ENCODE measurements at regions not wholly inside any gene's neighbourhood (a gene's known extent, or its start where the extent isn't known, plus 50 kb on each side); places are given as distances from the start of the nearest gene placed in this dataset. TPM values are rescaled to one million over a fixed set of nuclear protein-coding genes. Genes with fewer than 3 reads are reported as not detected.

GRCh38 chr20:7829776-7830175, 110.5 kb downstream of the HAO1 start:
- no peak for DNase-seq
- Mint-ChIP-seq H3K4me1 (ENCODE audit: low read depth) (no peaks in the 10 kb centered on the region; the same call in 1 of the 2 replicates), H3K36me3 (ENCODE audit: low read depth) (no peaks in the 10 kb centered on the region; the same call in 1 of the 2 replicates), H3K4me3 (no peak overlapping the region), H3K27me3 (ENCODE audit: insufficient read depth) (peaks cover 2% of the 10 kb centered on the region), H3K9me3 (peaks cover 8% of the 10 kb centered on the region), H3K27ac (no peak overlapping the region)
- TF ChIP-seq, protein P1, sequence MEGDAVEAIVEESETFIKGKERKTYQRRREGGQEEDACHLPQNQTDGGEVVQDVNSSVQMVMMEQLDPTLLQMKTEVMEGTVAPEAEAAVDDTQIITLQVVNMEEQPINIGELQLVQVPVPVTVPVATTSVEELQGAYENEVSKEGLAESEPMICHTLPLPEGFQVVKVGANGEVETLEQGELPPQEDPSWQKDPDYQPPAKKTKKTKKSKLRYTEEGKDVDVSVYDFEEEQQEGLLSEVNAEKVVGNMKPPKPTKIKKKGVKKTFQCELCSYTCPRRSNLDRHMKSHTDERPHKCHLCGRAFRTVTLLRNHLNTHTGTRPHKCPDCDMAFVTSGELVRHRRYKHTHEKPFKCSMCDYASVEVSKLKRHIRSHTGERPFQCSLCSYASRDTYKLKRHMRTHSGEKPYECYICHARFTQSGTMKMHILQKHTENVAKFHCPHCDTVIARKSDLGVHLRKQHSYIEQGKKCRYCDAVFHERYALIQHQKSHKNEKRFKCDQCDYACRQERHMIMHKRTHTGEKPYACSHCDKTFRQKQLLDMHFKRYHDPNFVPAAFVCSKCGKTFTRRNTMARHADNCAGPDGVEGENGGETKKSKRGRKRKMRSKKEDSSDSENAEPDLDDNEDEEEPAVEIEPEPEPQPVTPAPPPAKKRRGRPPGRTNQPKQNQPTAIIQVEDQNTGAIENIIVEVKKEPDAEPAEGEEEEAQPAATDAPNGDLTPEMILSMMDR (IDR thresholded peaks at IDR 0.05), result no peak

Small RNA genes in the stretch of these regions (microRNA-seq; reads per million reads assigned to microRNA genes)
- gene MIR8062, result not detected

Data from HFFc6 (cell line).